MCF 10A (cell line): ENCODE measurements at regions not wholly inside any gene's neighbourhood (a gene's known extent, or its start where the extent isn't known, plus 50 kb on each side); places are given as distances from the start of the nearest gene placed in this dataset.

Source experiments
- BruUV-seq: library from RNA; stranded (reverse); fragments of 400-500 nt; replicated peaks from 2 replicates; lab custom pipeline; 2021; lab: Mats Ljungman, UMichigan
- CTCF ChIA-PET: fragments of 300-600 bp; sonication (Branson Sonifier 250); formaldehyde crosslinking; extraction: SDS; loops from one replicate; lab custom pipeline; 2021; ENCODE audit warnings: antibody characterized with exemption, inconsistent platforms; lab: Yijun Ruan, JAX
- POLR2A ChIA-PET: fragments of 300-600, 350-650 bp; sonication (Branson Sonifier 250); formaldehyde crosslinking; extraction: SDS; loops from one replicate; lab custom pipeline; 2020; ENCODE audit warnings: antibody characterized with exemption, inconsistent platforms; lab: Yijun Ruan, JAX
- DNase-seq: peaks from one replicate; pipeline ENCODE4 v3.0.0-alpha.2; 2018; ENCODE audit not compliant: unreplicated experiment
- H3K27ac Mint-ChIP-seq: one replicate; pipeline ENCODE4 v1.8.0; 2022; ENCODE audit warnings: mild to moderate bottlenecking, low read depth, mixed read lengths; ENCODE audit not compliant: unreplicated experiment
- H3K27me3 Mint-ChIP-seq: one replicate; pipeline ENCODE4 v1.8.0; 2022; ENCODE audit warnings: mixed read lengths; ENCODE audit not compliant: insufficient read depth, unreplicated experiment
- H3K36me3 Mint-ChIP-seq: one replicate; pipeline ENCODE4 v1.8.0; 2022; ENCODE audit warnings: mild to moderate bottlenecking, moderate library complexity, mixed read lengths; ENCODE audit not compliant: insufficient read depth, unreplicated experiment
- H3K4me1 Mint-ChIP-seq: one replicate; pipeline ENCODE4 v1.8.0; 2022; ENCODE audit warnings: mixed read lengths; ENCODE audit not compliant: insufficient read depth, unreplicated experiment
- H3K4me3 Mint-ChIP-seq: one replicate; pipeline ENCODE4 v1.8.0; 2022; ENCODE audit warnings: mild to moderate bottlenecking, moderate library complexity, mixed read lengths; ENCODE audit not compliant: unreplicated experiment
- H3K9me3 Mint-ChIP-seq: one replicate; pipeline ENCODE4 v1.8.0; 2022; ENCODE audit warnings: mixed read lengths; ENCODE audit not compliant: unreplicated experiment
- intact Hi-C: fragments of 100-400 bp; cut with micrococcal nuclease; formaldehyde crosslinking; loops from 2 replicates; pipeline ENCODE4 v1.14.1; 2022
- TF ChIP-seq, protein P1 (sequence below): fragments of 200-600 bp; IDR thresholded peaks from one replicate; pipeline ENCODE4 v1.8.0; 2022; ENCODE audit warnings: antibody characterized with exemption, mild to moderate bottlenecking; ENCODE audit not compliant: unreplicated experiment

DNA sequence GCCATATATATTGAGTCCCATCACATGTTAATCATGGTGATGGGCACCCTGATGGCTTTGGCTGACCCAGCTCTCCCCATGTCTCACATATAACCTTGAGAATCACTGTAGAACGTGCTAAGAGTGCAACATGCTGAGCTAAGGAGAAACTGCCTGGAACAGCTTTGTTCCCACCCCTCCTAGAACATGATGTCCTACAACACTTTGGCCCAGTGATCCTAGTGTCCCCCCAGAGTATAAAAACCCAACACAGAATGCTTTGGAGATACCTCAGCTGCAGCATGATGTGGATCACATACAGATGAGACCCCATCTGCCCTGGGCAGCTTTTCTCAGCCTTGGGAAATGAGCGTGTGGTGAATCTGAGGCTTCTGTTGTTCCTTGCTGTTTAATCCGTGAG lies 343.5 kb downstream of the NFIB start:
- no TSS peak for BruUV-seq
- Mint-ChIP-seq H3K4me3 (no peak overlapping the region), H3K36me3 (no peaks in the 10 kb centered on the region), H3K27ac (no peak overlapping the region), H3K4me1 (peaks cover 7% of the 10 kb centered on the region), H3K27me3 (no peaks in the 10 kb centered on the region), H3K9me3 (no peaks in the 10 kb centered on the region)
- DNase-seq: no peak
- TF ChIP-seq, protein P1, sequence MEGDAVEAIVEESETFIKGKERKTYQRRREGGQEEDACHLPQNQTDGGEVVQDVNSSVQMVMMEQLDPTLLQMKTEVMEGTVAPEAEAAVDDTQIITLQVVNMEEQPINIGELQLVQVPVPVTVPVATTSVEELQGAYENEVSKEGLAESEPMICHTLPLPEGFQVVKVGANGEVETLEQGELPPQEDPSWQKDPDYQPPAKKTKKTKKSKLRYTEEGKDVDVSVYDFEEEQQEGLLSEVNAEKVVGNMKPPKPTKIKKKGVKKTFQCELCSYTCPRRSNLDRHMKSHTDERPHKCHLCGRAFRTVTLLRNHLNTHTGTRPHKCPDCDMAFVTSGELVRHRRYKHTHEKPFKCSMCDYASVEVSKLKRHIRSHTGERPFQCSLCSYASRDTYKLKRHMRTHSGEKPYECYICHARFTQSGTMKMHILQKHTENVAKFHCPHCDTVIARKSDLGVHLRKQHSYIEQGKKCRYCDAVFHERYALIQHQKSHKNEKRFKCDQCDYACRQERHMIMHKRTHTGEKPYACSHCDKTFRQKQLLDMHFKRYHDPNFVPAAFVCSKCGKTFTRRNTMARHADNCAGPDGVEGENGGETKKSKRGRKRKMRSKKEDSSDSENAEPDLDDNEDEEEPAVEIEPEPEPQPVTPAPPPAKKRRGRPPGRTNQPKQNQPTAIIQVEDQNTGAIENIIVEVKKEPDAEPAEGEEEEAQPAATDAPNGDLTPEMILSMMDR: no peak
- CTCF ChIA-PET: no interaction called here
- intact Hi-C loops: no loop called here
- POLR2A ChIA-PET: interaction anchor here (0.6 kb wide), 1 partner anchor 277 kb away, joined by 3 read pairs; no protein-coding TSS in a partner anchor

DNA sequence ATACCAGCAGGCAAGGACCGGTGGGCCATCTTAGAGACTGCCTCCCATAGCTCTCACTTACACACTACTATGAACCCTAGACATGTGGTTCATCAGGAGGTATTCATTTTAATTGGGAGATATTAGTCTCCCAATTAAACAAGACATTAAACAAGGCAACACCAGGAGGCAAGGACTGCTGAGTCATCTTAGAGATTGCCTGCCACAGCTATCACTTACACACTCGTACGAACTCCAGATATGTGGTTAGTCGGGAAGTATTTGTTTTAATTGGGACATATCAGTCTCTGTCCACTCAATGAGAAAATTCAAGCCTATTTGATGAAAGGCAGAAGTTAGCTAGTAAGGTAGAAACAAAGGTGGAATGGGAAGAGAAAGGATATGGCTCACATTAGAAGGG lies 343.9 kb downstream of the NFIB start:
- H3K4me1 Mint-ChIP-seq: peaks cover 7% of the 10 kb centered on the region
- H3K36me3 Mint-ChIP-seq: no peaks in the 10 kb centered on the region
- no TSS peak for BruUV-seq
- no peak overlapping the region for H3K4me3 Mint-ChIP-seq
- CTCF ChIA-PET: interaction anchor here (0.6 to 1.0 kb wide), 2 partner anchors 11 to 53 kb away, joined by 3 read pairs; no protein-coding TSS in a partner anchor
- intact Hi-C loops: no loop called here
- POLR2A ChIA-PET: interaction anchor here (0.6 to 3.8 kb wide), 2 partner anchors 9 to 277 kb away, joined by 3 to 9 read pairs; no protein-coding TSS in a partner anchor
- H3K9me3 Mint-ChIP-seq: no peaks in the 10 kb centered on the region
- TF ChIP-seq, protein P1: no peak
- peak; percentile 16 for DNase-seq
- no peaks in the 10 kb centered on the region for H3K27me3 Mint-ChIP-seq
- no peak overlapping the region for H3K27ac Mint-ChIP-seq

DNA sequence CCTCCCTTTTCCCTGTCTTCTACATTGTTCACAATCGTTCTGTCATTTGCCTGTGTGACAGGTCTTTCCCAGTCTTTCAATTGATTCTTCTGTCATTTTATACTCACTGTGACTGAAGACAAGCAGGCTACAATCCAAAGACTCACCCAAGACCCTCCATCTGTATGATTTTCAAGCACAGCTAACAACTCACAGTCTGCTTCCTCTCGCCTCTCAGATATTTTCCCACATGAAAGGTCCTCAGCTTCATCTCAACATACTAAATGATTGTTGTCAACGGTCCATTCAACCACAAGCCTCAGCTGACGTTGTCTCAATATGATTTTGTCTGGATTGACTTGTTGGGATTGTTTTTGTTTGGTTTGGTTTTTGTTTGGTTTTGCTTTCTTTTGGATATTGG lies 346.5 kb downstream of the NFIB start:
- no peaks in the 10 kb centered on the region for H3K27me3 Mint-ChIP-seq
- intact Hi-C loops: no loop called here
- no peaks in the 10 kb centered on the region for H3K36me3 Mint-ChIP-seq
- TF ChIP-seq, protein P1: no peak
- BruUV-seq: no TSS peak
- H3K9me3 Mint-ChIP-seq: no peaks in the 10 kb centered on the region
- DNase-seq: no peak
- CTCF ChIA-PET: interaction anchor here (0.6 to 1.2 kb wide), 3 partner anchors 25 to 1243 kb away, joined by 3 to 4 read pairs (median 3); no protein-coding TSS in a partner anchor
- H3K4me3 Mint-ChIP-seq: no peak overlapping the region
- no peak overlapping the region for H3K27ac Mint-ChIP-seq
- POLR2A ChIA-PET: interaction anchor here (0.5 to 3.8 kb wide), 3 partner anchors 12 to 697 kb away, joined by 3 to 9 read pairs (median 3); no protein-coding TSS in a partner anchor
- peaks cover 7% of the 10 kb centered on the region for H3K4me1 Mint-ChIP-seq

DNA sequence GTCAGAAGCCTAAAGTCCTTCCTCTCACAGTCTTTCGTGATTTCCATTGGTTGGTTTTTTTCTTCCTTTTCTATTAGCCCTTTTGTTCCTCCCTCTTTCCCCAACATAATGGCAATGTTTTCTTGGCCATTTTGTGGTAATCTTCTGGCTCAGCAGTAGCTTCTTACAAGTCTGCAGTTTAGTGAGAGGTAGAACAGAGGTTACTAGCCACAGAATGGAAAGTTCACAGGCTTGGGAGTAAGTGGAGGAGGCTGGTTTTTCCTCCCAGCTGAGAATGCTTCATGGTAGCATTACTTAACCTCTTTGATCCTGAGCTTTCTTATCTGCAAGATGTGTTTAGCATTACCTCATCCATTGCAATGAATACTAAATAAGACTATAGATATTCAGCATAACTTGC lies 346.9 kb downstream of the NFIB start:
- Mint-ChIP-seq H3K27ac (no peak overlapping the region), H3K4me3 (no peak overlapping the region), H3K9me3 (no peaks in the 10 kb centered on the region), H3K27me3 (no peaks in the 10 kb centered on the region), H3K36me3 (no peaks in the 10 kb centered on the region), H3K4me1 (peaks cover 7% of the 10 kb centered on the region)
- POLR2A ChIA-PET: interaction anchor here (0.5 to 3.8 kb wide), 3 partner anchors 10 to 697 kb away, joined by 3 to 9 read pairs (median 3); no protein-coding TSS in a partner anchor
- TF ChIP-seq, protein P1: no peak
- CTCF ChIA-PET: interaction anchor here (0.6 to 1.1 kb wide), 2 partner anchors 519 to 1243 kb away, joined by 3 read pairs; no protein-coding TSS in a partner anchor
- DNase-seq: no peak
- intact Hi-C loops: no loop called here
- BruUV-seq: no TSS peak
